HG02852 (cell line): ENCODE measurements at regions not wholly inside any gene's neighbourhood (a gene's known extent, or its start where the extent isn't known, plus 50 kb on each side); places are given as distances from the start of the nearest gene placed in this dataset.
"Not testable (repeated sequence)": the region's sequence is repeated elsewhere in the genome, so short reads cannot be mapped to it uniquely, and the experiment has no call there.

ENCODE experiments used
- ATAC-seq: cut with Tn5 transposase; IDR thresholded peaks from one replicate; pipeline ENCODE4 v1.9.1; 2021; ENCODE audit warnings: mild to moderate bottlenecking, moderate library complexity; ENCODE audit not compliant: unreplicated experiment

GRCh38 chr5:56313004-56313531 is 79.9 kb upstream of the ANKRD55 start:
- no peak for ATAC-seq

- ATAC-seq = no peak
Measured at GRCh38 chr5:56311306-56311905, 78.3 kb upstream of the ANKRD55 start.

- ATAC-seq = no peak
Measured at GRCh38 chr5:56310711-56311204, 77.6 kb upstream of the ANKRD55 start.

GRCh38 chr5:56309262-56309826 is 76.2 kb upstream of the ANKRD55 start:
- no peak for ATAC-seq

DNA sequence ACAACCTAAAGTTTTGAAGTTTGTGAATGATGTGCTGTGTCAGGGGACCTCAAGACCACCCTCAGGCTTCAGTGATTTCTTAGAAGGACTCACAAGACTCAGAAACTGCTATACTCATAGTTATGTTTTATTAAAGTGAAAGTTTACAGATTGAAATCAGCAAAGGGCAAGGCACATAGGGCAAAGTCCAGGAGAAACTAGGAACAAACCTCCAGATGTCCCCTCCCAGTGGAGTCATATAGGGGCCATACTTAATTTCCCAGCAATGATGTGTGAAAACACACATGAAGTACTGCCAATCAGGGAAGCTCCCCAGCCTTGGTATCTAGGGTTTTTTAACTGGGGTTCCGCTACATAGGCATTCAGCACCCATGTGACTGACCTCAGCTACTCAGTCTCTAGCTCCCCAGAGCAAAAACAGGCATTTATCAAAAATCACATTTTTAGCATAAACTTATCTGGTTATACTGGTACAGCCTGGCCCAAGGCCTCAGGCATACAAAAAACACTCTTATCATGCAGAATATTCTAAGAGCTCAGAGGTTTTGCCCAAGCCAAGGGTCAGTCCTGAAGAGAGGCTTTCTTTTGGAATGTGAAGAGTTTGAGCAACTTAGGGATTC is 74.7 kb upstream of the ANKRD55 start:
- no peak for ATAC-seq

DNA sequence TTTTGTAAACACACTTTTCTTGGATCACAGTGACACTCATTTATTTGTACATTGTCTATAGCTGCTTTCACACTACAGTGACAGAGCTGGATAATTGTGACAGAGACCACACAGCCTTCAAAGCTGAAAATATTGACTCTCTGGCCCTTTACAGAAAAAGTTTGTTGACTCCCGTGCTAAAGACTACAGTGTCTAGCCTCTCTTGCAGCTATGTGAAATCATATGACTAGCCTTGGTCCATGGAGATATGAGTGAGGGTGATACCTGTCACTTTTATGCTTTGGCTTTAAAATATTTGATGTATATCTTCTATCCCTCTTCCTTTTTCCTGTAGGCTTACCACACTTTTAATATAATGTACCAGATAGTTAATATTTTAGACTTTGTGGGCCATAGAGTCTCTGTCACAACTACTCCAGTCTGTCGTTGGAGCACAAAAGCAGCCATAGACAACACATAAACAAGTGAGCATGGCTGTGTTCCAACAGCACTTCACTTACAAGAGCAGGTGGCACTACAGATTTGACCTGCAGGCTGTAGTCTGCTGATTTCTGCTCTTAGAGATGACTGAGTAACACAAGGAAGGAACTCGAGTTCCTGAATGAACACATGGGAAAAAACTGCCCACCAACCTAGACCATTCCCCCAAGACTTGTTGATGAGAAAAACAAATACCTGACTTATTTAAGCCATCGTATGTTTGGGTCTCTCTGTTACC is 73.5 kb upstream of the ANKRD55 start:
- no peak for ATAC-seq

- no peak for ATAC-seq
Measured at GRCh38 chr5:56305001-56305950, 72.1 kb upstream of the ANKRD55 start.

GRCh38 chr5:56303511-56303910 is 70.4 kb upstream of the ANKRD55 start:
- no peak for ATAC-seq

- ATAC-seq = no peak
Measured at GRCh38 chr5:56302027-56302426, 68.9 kb upstream of the ANKRD55 start.

DNA sequence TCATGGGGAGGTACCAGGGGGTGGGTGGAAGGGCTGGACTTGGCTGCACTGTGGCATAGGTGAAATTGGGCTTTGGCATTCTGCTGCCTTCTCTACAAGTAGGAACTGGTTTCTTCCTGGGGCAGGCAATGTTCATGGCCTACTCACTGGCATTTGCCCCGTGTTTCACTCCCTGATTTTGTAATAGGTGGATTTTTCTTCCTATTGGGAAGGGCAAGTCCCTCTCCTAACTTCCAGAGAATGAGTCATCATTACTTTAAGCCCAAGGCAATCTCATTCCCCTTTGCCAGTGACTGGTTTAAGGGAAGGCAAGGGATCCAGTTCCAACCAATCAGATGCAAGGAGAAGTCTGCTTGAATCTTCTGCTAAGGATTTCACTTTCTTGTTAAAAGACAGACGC is 67.9 kb upstream of the ANKRD55 start:
- no peak for ATAC-seq

GRCh38 chr5:56299212-56299611 is 66.1 kb upstream of the ANKRD55 start:
- no peak for ATAC-seq

DNA sequence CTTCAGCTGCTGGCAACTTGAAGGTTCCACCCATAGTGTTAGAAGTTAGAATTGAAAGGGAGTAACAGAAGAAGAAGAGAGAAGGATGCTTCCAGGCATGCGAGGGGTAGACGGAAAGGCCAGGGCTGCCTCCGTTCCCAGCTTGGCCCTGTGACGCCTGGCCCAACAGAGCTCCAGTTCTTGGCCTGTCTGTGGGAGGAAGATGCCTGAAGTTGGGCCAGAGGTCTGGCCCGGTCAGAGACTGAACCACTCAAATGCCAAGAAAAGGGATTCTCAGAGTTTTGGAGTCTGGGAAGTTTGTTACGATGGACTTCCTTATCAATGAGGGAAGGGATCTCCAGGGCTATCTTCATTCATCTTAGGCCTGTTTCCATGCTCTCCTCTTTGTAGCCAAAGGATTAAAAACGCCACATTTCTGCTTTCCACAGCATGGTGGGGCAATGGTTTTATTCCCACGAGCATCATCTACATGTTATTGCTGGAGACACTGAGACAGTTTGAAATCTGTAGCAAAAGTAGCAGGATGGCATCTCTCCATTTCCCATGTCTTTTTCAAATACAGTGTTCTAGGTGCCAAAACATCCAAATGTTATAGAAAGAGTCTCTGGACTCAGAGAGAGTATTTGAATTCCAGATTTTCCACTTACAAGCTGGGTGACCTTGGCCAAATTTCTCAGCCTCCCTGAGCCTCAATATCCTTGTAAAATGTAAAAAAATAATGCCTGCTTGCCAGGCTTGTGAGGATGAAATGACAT is 65.4 kb upstream of the ANKRD55 start:
- no peak for ATAC-seq

DNA sequence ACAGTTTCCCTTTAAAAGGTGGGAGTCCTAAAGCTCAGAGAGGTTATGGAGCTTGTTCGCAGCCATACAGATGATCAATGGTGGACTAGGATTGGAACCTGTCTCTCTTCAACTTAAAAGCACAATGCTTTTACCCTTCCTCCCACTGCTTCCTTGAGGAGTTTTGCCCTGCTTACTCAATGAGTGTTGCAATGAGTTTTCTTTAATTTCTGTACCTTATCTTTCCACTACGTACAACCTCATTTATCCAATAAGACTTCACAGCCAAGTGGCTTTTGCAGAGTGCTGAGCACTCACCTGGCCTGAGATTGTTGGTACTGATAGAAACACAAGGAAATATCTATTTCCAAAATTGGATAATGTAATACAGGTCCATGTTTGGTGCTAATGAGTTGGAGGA is 64.7 kb upstream of the ANKRD55 start:
- no peak for ATAC-seq

GRCh38 chr5:56295311-56295710 is 62.2 kb upstream of the ANKRD55 start:
- ATAC-seq = not testable (repeated sequence)

DNA sequence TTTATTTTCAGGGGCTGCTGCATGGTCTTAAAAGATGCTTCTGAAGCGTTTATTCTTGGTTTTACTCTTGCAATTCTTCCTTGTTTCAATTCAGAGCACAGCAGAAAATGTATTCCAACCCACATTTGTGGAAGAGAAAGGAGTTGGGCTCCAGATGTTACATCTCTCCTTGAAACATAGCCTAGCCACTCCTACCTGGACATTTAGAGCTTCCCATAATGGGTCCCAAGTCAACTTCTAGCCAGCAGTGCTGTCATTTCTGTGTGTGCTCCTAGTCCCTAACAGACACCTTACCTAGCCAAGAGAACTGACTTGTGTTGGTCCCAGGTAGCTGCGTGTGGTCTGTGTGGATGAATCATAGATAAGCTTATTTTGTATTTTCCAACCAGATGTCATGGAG is 61.2 kb upstream of the ANKRD55 start:
- no peak for ATAC-seq

GRCh38 chr5:56292874-56293273 is 59.7 kb upstream of the ANKRD55 start:
- not testable (repeated sequence) for ATAC-seq

DNA sequence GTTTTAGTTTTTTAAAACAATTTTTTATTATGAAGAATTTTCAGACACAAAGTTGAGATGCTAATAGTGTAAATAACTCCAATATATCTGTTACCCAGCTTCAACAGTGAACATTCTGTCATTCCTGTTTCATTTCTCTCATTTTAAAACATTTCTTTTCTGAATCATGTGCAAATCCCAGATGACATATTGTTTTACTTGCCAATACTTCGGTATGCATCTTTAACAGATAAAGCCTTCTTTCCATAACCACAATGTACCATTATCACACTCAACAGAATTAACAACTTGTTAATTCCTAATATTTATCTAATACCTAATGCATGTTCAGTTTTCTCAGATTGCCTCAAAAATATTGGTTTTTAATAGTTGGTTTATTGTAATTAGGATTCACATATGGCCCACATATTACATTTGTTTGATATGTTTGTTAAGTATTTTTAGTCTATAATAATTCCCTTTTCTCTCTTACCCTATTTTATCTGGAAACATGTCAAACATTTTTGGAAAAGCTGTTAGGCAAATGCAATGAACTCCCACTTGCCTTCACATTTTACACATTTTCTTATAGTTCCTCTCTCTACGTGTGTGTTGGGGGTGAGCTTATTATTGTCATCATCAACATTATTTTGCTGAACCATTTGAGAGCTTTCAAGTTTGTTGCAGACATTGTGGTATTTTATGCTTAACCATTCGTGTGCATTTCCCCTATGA is 58.7 kb upstream of the ANKRD55 start:
- no peak for ATAC-seq

DNA sequence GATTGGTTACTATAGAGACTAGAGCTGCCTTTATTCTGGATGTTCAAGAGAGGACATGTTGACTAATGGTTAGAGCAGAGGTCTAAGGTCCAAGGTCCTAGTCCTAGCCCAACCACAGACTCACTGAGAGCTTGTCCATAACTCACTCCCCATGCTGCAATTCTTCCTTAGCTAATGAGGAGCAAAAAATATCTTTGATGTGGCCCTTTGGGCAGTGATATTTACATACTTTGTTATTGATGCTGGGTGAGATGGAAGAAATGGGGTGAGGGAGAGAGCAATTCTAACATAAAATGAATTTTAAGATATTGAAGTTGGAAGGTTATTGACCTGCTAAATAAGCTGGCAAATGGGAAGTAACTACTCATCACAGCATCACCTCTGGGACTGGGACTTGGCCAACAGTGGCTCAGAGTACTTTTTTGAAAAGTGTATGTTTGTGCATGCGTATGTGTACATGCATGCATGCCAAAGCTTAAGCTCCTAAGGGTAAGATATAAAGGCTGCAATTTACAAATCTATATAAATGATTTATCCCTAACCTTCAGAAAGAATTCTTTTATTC is 58.0 kb upstream of the ANKRD55 start:
- no peak for ATAC-seq
